ENCODE measurements at regions not wholly inside any gene's neighbourhood (a gene's known extent, or its start where the extent isn't known, plus 50 kb on each side); places are given as distances from the start of the nearest gene placed in this dataset.

- Histone ChIP-seq H3K9me3 (no peaks in the 10 kb centered on the region), H3K27me3 (no peaks in the 10 kb centered on the region), H3K4me3 (no peak overlapping the region), H3K36me3 (ENCODE audit: low read depth, missing control alignments) (no peaks in the 10 kb centered on the region), H3K4me1 (no peaks in the 10 kb centered on the region), H3K27ac (no peak overlapping the region)
- TF ChIP-seq CTCF (IDR thresholded peaks at IDR 0.05) = no peak
- WGBS, 2 donors = 94% methylated on average over 6 to 7 of the region's 7 CpGs
- DNase-seq = no peak
- intact Hi-C loops (cut with DNase I; ENCODE audit: low total_unique reads) = no loop called here
These were observed 69.5 kb upstream of the ATP6AP2 start for GRCh38 chrX:40511258-40511657.

GRCh38 chrX:40508560-40508959 lies 72.2 kb upstream of the ATP6AP2 start:
- Histone ChIP-seq H3K4me3 (no peak overlapping the region), H3K27me3 (no peaks in the 10 kb centered on the region), H3K36me3 (ENCODE audit: low read depth, missing control alignments) (no peaks in the 10 kb centered on the region), H3K27ac (no peak overlapping the region), H3K4me1 (no peaks in the 10 kb centered on the region), H3K9me3 (no peaks in the 10 kb centered on the region)
- 79 to 90% methylated on average over 2 to 8 of the region's 8 CpGs for whole genome bisulfite sequencing, 2 donors
- DNase-seq = no peak
- TF ChIP-seq CTCF (IDR thresholded peaks at IDR 0.05) (no peak), POLR2A (IDR thresholded peaks at IDR 0.05) (no peak)
- intact Hi-C loops (cut with DNase I; ENCODE audit: low total_unique reads) = no loop called here

GRCh38 chrX:40506201-40506985 lies 74.4 kb upstream of the ATP6AP2 start:
- DNase-seq = no peak
- Histone ChIP-seq H3K36me3 (ENCODE audit: low read depth, missing control alignments) (no peaks in the 10 kb centered on the region), H3K27me3 (no peaks in the 10 kb centered on the region), H3K4me3 (no peak overlapping the region), H3K27ac (no peak overlapping the region), H3K4me1 (no peaks in the 10 kb centered on the region), H3K9me3 (no peaks in the 10 kb centered on the region)
- no peak for TF ChIP-seq CTCF (IDR thresholded peaks at IDR 0.05)
- no peak for TF ChIP-seq POLR2A (IDR thresholded peaks at IDR 0.05)
- 85 to 100% methylated on average over 4 to 5 of the region's 7 CpGs for WGBS, 2 donors
- intact Hi-C loops (cut with DNase I; ENCODE audit: low total_unique reads) = no loop called here

GRCh38 chrX:40504801-40505605 lies 75.8 kb upstream of the ATP6AP2 start:
- H3K36me3 ChIP-seq (ENCODE audit: low read depth, missing control alignments) = no peaks in the 10 kb centered on the region
- TF ChIP-seq POLR2A (IDR thresholded peaks at IDR 0.05) (no peak), CTCF (IDR thresholded peaks at IDR 0.05) (no peak)
- no peak overlapping the region for H3K4me3 ChIP-seq
- whole genome bisulfite sequencing, 2 donors = 57 to 85% methylated on average over 4 to 5 of the region's 5 CpGs
- intact Hi-C loops (cut with DNase I; ENCODE audit: low total_unique reads) = no loop called here
- DNase-seq = no peak
- H3K4me1 ChIP-seq = no peaks in the 10 kb centered on the region
- no peaks in the 10 kb centered on the region for H3K27me3 ChIP-seq
- no peak overlapping the region for H3K27ac ChIP-seq
- no peaks in the 10 kb centered on the region for H3K9me3 ChIP-seq

All from testis (tissue), 2 donors.